ENCODE measurements at regions not wholly inside any gene's neighbourhood (a gene's known extent, or its start where the extent isn't known, plus 50 kb on each side); places are given as distances from the start of the nearest gene placed in this dataset.

DNA sequence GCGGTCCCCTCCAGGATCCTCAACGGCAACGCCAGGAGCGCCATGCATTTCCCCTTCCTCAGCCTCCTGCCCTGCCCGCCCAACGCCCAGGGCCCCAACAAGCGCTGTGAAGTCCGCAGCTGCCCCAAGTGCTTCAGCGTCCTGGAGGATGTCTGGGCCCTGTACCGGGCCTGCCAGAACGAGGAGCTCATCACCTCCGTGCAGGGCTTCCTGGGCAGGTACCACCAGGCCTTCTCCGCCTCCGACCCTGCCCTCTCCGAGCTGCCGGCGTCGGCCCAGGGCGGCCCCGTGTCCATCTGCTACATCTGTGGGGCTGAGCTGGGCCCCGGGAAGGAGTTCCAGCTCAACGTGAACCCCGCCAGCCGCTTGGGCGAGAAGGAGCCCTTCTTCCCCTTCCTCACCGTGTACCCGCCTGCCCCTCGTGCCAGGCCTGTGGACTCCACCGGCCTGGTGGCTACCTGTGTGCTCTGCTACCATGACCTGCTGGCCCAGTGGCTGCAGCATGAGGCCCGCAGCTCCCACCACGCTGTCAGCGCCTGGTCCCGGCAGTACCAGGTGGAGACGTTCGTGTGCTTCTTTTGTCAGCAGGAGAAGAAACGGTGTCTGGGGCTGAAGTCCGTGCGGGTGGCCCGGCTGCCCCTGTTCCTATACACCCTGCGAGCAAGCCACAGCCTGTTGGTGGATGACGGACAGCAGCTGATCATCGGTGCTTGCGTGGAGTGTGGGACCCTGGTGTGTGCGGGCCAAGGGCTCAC is 58.9 kb upstream of the CIBAR2 start:
- Histone ChIP-seq H3K4me2 (ENCODE audit: insufficient read depth, insufficient read length, low read length) (no peak overlapping the region), H2AFZ (ENCODE audit: low read length) (no peak overlapping the region), H3K79me1 (ENCODE audit: insufficient read depth, low read depth, low read length, poor library complexity, severe bottlenecking) (no peaks in the 10 kb centered on the region), H4K20me1 (ENCODE audit: control insufficient read depth, insufficient read depth, insufficient read length) (no peaks in the 10 kb centered on the region), H3K9ac (ENCODE audit: extremely low read depth, insufficient read length, low read length) (no peak overlapping the region), H4K8ac (replicated peaks; ENCODE audit: insufficient read length, low read depth, low read length) (no peak overlapping the region), H3K27ac (ENCODE audit: insufficient read length, low read depth, low read length) (no peak overlapping the region), H3K56ac (ENCODE audit: insufficient read length, low read depth, low read length) (no peak overlapping the region), H2BK5ac (ENCODE audit: insufficient read length, low read length) (no peak overlapping the region), H3K9me3 (ENCODE audit: control insufficient read depth, low read depth, low read length) (no peaks in the 10 kb centered on the region), H3K4ac (ENCODE audit: low read depth, low read length) (no peak overlapping the region), H3T11ph (ENCODE audit: low read length) (no peak overlapping the region), H3K18ac (ENCODE audit: insufficient read length, low read depth, low read length) (no peak overlapping the region), H3K23me2 (ENCODE audit: insufficient read length, low read depth, low read length, poor library complexity, severe bottlenecking) (peaks cover 4% of the 10 kb centered on the region), H2AK5ac (ENCODE audit: insufficient read length, low read length) (no peak overlapping the region), H3K4me1 (ENCODE audit: insufficient read depth, low read length) (peaks cover 10% of the 10 kb centered on the region; the same call in 1 of the 2 replicates), H2BK120ac (ENCODE audit: low read depth, low read length, poor library complexity, severe bottlenecking) (no peak overlapping the region), H3K14ac (ENCODE audit: insufficient read depth, low read length) (no peak overlapping the region; the same call in 1 of the 2 replicates), H2BK15ac (ENCODE audit: low read depth, low read length) (no peak overlapping the region), H2BK20ac (ENCODE audit: low read depth, low read length, poor library complexity, severe bottlenecking) (no peak overlapping the region), H4K5ac (ENCODE audit: insufficient read length, low read depth, low read length) (no peak overlapping the region), H2BK12ac (ENCODE audit: insufficient read length, low read depth, low read length) (no peak overlapping the region), H3K79me2 (ENCODE audit: insufficient read depth, low read length) (peaks cover 3% of the 10 kb centered on the region; the same call in 1 of the 2 replicates), H4K91ac (ENCODE audit: insufficient read length, low read depth, low read length) (no peak overlapping the region), H3K27me3 (ENCODE audit: insufficient read depth, low read length) (no peaks in the 10 kb centered on the region; the same call in 1 of the 2 replicates), H3K23ac (ENCODE audit: insufficient read length, low read depth, low read length) (no peak overlapping the region)
- TF ChIP-seq, protein P1, sequence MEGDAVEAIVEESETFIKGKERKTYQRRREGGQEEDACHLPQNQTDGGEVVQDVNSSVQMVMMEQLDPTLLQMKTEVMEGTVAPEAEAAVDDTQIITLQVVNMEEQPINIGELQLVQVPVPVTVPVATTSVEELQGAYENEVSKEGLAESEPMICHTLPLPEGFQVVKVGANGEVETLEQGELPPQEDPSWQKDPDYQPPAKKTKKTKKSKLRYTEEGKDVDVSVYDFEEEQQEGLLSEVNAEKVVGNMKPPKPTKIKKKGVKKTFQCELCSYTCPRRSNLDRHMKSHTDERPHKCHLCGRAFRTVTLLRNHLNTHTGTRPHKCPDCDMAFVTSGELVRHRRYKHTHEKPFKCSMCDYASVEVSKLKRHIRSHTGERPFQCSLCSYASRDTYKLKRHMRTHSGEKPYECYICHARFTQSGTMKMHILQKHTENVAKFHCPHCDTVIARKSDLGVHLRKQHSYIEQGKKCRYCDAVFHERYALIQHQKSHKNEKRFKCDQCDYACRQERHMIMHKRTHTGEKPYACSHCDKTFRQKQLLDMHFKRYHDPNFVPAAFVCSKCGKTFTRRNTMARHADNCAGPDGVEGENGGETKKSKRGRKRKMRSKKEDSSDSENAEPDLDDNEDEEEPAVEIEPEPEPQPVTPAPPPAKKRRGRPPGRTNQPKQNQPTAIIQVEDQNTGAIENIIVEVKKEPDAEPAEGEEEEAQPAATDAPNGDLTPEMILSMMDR (conservative IDR thresholded peaks at IDR 0.05): no peak
- H3K36me3 Mint-ChIP-seq (ENCODE audit: insufficient read depth in 1 of 3, low read depth in 3 of 3): peaks cover 4 to 8% (median 8%) of the 10 kb centered on the region in 3 experiments; a peak in 5 of 7 replicates
- DNase-seq: no peak
- no peak overlapping the region for H3K27ac Mint-ChIP-seq
- H3K9me3 Mint-ChIP-seq: no peaks in the 10 kb centered on the region; a peak in 1 of 5 replicates
- H3K27me3 Mint-ChIP-seq (ENCODE audit: low read depth): peaks cover 34% of the 10 kb centered on the region
- peaks cover 51 to 71% of the 10 kb centered on the region in 2 experiments for H3K4me1 Mint-ChIP-seq
- WGBS (ENCODE audit: extremely low coverage, insufficient read length, low lambda C conversion rate): no CpG with 5 or more reads among the region's 44 CpGs
- peak overlapping the region; percentile 35 to 71 for H3K4me3 Mint-ChIP-seq

Measured in H9 (cell line).